HL-60 (cell line): ENCODE measurements at regions not wholly inside any gene's neighbourhood (a gene's known extent, or its start where the extent isn't known, plus 50 kb on each side); places are given as distances from the start of the nearest gene placed in this dataset.

Source experiments
- DNase-seq, 2 experiments: peaks; one replicate each; pipeline ENCODE4 v3.0.0-alpha.2; 2010 to 2020; ENCODE audit warnings: low read depth in 1 of 2, low spot score in 1 of 2
- H3K27ac ChIP-seq: fragments of 250-450 bp; sonication (Bioruptor Pico); replicated peaks from 2 replicates; pipeline ENCODE4 v1.5.1; 2020; ENCODE audit warnings: mild to moderate bottlenecking, moderate library complexity
- H3K27me3 ChIP-seq: fragments of 250-450 bp; sonication (Bioruptor Pico); 2 replicates; pipeline ENCODE4 v1.5.1; 2021; ENCODE audit warnings: mild to moderate bottlenecking, moderate library complexity; ENCODE audit not compliant: insufficient read depth, poor library complexity, severe bottlenecking
- H3K4me3 ChIP-seq: replicated peaks from 2 replicates; pipeline ENCODE4 v1.5.1; 2011; ENCODE audit warnings: mild to moderate bottlenecking, control low read depth, low read length; ENCODE audit not compliant: insufficient read depth
- CTCF ChIP-seq: IDR thresholded peaks from one replicate; pipeline ENCODE4 v1.5.1; 2011; ENCODE audit warnings: low read length, control low read depth, inconsistent platforms; ENCODE audit not compliant: insufficient read depth
- GABPA ChIP-seq: IDR thresholded peaks from 2 replicates; pipeline ENCODE4 v1.6.1; 2012; ENCODE audit warnings: low read depth
- POLR2AphosphoS5 ChIP-seq: IDR thresholded peaks from 2 replicates; pipeline ENCODE4 v1.6.1; 2012; ENCODE audit warnings: low read depth
- REST ChIP-seq: IDR thresholded peaks from 2 replicates; pipeline ENCODE4 v1.6.1; 2012; ENCODE audit warnings: low read depth; ENCODE audit not compliant: insufficient replicate concordance
- SPI1 ChIP-seq: IDR thresholded peaks from 2 replicates; pipeline ENCODE4 v1.6.1; 2012; ENCODE audit warnings: low read depth, mild to moderate bottlenecking, borderline replicate concordance

GRCh38 chr2:51624995-51625394 lies 593.1 kb upstream of the NRXN1 start:
- DNase-seq = no peak
- H3K4me3 ChIP-seq = no peak overlapping the region
- TF ChIP-seq REST = no peak
- no peak for TF ChIP-seq POLR2AphosphoS5
- no peak for TF ChIP-seq GABPA
- TF ChIP-seq SPI1 = no peak
- TF ChIP-seq CTCF = no peak
- no peaks in the 10 kb centered on the region for H3K27me3 ChIP-seq
- no peak overlapping the region for H3K27ac ChIP-seq

- H3K4me3 ChIP-seq = no peak overlapping the region
- TF ChIP-seq GABPA (no peak), SPI1 (no peak), REST (no peak), POLR2AphosphoS5 (no peak), CTCF (no peak)
- no peak overlapping the region for H3K27ac ChIP-seq
- no peak for DNase-seq
- H3K27me3 ChIP-seq = no peaks in the 10 kb centered on the region
These were observed 588.9 kb upstream of the NRXN1 start for GRCh38 chr2:51620796-51621195.

DNA sequence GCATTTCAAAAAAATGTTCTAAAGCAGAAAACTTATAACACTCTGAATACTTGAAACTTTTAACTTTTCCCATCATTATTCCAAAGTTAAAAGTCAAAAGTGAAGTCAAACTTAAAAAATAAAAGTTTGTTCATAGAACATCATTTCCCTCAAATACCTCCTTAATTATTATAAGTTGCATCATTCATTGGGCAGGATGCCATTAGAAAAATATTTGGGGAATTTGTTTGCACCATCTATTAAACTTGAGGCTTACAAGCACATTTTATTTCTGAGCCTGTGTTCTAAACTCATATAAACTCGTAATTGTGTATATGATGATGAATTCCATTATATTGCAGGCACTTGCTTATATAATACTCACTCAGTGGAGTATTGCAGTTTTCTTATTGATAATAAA lies 588.0 kb upstream of the NRXN1 start:
- H3K27me3 ChIP-seq = no peaks in the 10 kb centered on the region
- no peak for TF ChIP-seq POLR2AphosphoS5
- TF ChIP-seq GABPA = no peak
- no peak for TF ChIP-seq CTCF
- TF ChIP-seq REST = no peak
- TF ChIP-seq SPI1 = no peak
- DNase-seq = no peak
- H3K27ac ChIP-seq = no peak overlapping the region
- no peak overlapping the region for H3K4me3 ChIP-seq
